GM18511 (cell line): ENCODE measurements at regions not wholly inside any gene's neighbourhood (a gene's known extent, or its start where the extent isn't known, plus 50 kb on each side); places are given as distances from the start of the nearest gene placed in this dataset.
"Not testable (repeated sequence)": the region's sequence is repeated elsewhere in the genome, so short reads cannot be mapped to it uniquely, and the experiment has no call there.

ENCODE experiments used
- ATAC-seq: cut with Tn5 transposase; IDR thresholded peaks from one replicate; pipeline ENCODE4 v1.9.1; 2021; ENCODE audit warnings: mild to moderate bottlenecking, moderate library complexity; ENCODE audit not compliant: unreplicated experiment

- peak; percentile 78 for ATAC-seq
Observed at GRCh38 chr4:132646186-132646585, 502.9 kb upstream of the PCDH10 start.

GRCh38 chr4:132651196-132651595 is 497.9 kb upstream of the PCDH10 start:
- ATAC-seq: no peak

- ATAC-seq: no peak
Observed at GRCh38 chr4:132660181-132660580, 488.9 kb upstream of the PCDH10 start.

GRCh38 chr4:132662456-132662855 is 486.6 kb upstream of the PCDH10 start:
- ATAC-seq: no peak

- ATAC-seq: no peak
Observed at GRCh38 chr4:132669786-132670185, 479.3 kb upstream of the PCDH10 start.

GRCh38 chr4:132670557-132670956 is 478.5 kb upstream of the PCDH10 start:
- ATAC-seq: no peak

- ATAC-seq: no peak
Observed at GRCh38 chr4:132683957-132684356, 465.1 kb upstream of the PCDH10 start.

- no peak for ATAC-seq
Observed at GRCh38 chr4:132691026-132691425, 458.1 kb upstream of the PCDH10 start.

GRCh38 chr4:132691668-132692067 is 457.4 kb upstream of the PCDH10 start:
- ATAC-seq: no peak

- no peak for ATAC-seq
Observed at GRCh38 chr4:132694775-132695174, 454.3 kb upstream of the PCDH10 start.

GRCh38 chr4:132697505-132697904 is 451.6 kb upstream of the PCDH10 start:
- not testable (repeated sequence) for ATAC-seq

- ATAC-seq: no peak
Observed at GRCh38 chr4:132707955-132708354, 441.1 kb upstream of the PCDH10 start.

GRCh38 chr4:132709056-132709455 is 440.0 kb upstream of the PCDH10 start:
- no peak for ATAC-seq

- no peak for ATAC-seq
Observed at GRCh38 chr4:132710971-132711370, 438.1 kb upstream of the PCDH10 start.

GRCh38 chr4:132737344-132737743 is 411.8 kb upstream of the PCDH10 start:
- no peak for ATAC-seq

GRCh38 chr4:132759199-132759780 is 389.8 kb upstream of the PCDH10 start:
- ATAC-seq: no peak

GRCh38 chr4:132763465-132763864 is 385.6 kb upstream of the PCDH10 start:
- ATAC-seq: no peak

GRCh38 chr4:132767901-132768300 is 381.2 kb upstream of the PCDH10 start:
- ATAC-seq: no peak

GRCh38 chr4:132770776-132771175 is 378.3 kb upstream of the PCDH10 start:
- no peak for ATAC-seq

- ATAC-seq: no peak
Observed at GRCh38 chr4:132792310-132792709, 356.8 kb upstream of the PCDH10 start.

GRCh38 chr4:132797856-132798255 is 351.2 kb upstream of the PCDH10 start:
- ATAC-seq: no peak

GRCh38 chr4:132809298-132810032 is 339.6 kb upstream of the PCDH10 start:
- no peak for ATAC-seq

GRCh38 chr4:132813061-132813460 is 336.0 kb upstream of the PCDH10 start:
- not testable (repeated sequence) for ATAC-seq
